HG02981 (cell line): ENCODE measurements at regions not wholly inside any gene's neighbourhood (a gene's known extent, or its start where the extent isn't known, plus 50 kb on each side); places are given as distances from the start of the nearest gene placed in this dataset.

ENCODE experiments used
- ATAC-seq: cut with Tn5 transposase; IDR thresholded peaks from one replicate; pipeline ENCODE4 v1.9.1; 2021; ENCODE audit warnings: mild to moderate bottlenecking, moderate library complexity; ENCODE audit not compliant: unreplicated experiment

- ATAC-seq, result no peak
These were observed 735.8 kb upstream of the NRSN1 start for GRCh38 chr6:23390221-23390620.

GRCh38 chr6:23394681-23395080, 731.3 kb upstream of the NRSN1 start:
- no peak for ATAC-seq

GRCh38 chr6:23395381-23395780, 730.6 kb upstream of the NRSN1 start:
- ATAC-seq, result no peak

- ATAC-seq, result no peak
These were observed 729.1 kb upstream of the NRSN1 start for GRCh38 chr6:23396949-23397348.

GRCh38 chr6:23403460-23403859, 722.6 kb upstream of the NRSN1 start:
- no peak for ATAC-seq

GRCh38 chr6:23409531-23409930, 716.5 kb upstream of the NRSN1 start:
- no peak for ATAC-seq

- ATAC-seq, result no peak
These were observed 715.6 kb upstream of the NRSN1 start for GRCh38 chr6:23410439-23410838.

- ATAC-seq, result no peak
These were observed 713.2 kb upstream of the NRSN1 start for GRCh38 chr6:23412770-23413169.

GRCh38 chr6:23413327-23414050, 712.5 kb upstream of the NRSN1 start:
- ATAC-seq, result no peak

- peak; percentile 75 for ATAC-seq
These were observed 712.0 kb upstream of the NRSN1 start for GRCh38 chr6:23414051-23414445.

GRCh38 chr6:23414922-23415321, 711.1 kb upstream of the NRSN1 start:
- no peak for ATAC-seq

- ATAC-seq, result no peak
These were observed 710.1 kb upstream of the NRSN1 start for GRCh38 chr6:23415819-23416427.

- ATAC-seq, result no peak
These were observed 708.9 kb upstream of the NRSN1 start for GRCh38 chr6:23417133-23417532.

- no peak for ATAC-seq
These were observed 707.9 kb upstream of the NRSN1 start for GRCh38 chr6:23418095-23418494.

- no peak for ATAC-seq
These were observed 707.0 kb upstream of the NRSN1 start for GRCh38 chr6:23419046-23419445.

GRCh38 chr6:23420659-23421350, 705.2 kb upstream of the NRSN1 start:
- ATAC-seq, result no peak

GRCh38 chr6:23424584-23424983, 701.4 kb upstream of the NRSN1 start:
- ATAC-seq, result no peak

- ATAC-seq, result no peak
These were observed 690.9 kb upstream of the NRSN1 start for GRCh38 chr6:23435126-23435525.

- no peak for ATAC-seq
These were observed 690.2 kb upstream of the NRSN1 start for GRCh38 chr6:23435798-23436197.

- no peak for ATAC-seq
These were observed 684.1 kb upstream of the NRSN1 start for GRCh38 chr6:23441808-23442461.

- no peak for ATAC-seq
These were observed 680.8 kb upstream of the NRSN1 start for GRCh38 chr6:23445157-23445710.
